Vagina (tissue), 2 donors: ENCODE measurements at regions not wholly inside any gene's neighbourhood (a gene's known extent, or its start where the extent isn't known, plus 50 kb on each side); places are given as distances from the start of the nearest gene placed in this dataset.

ENCODE experiments used
- CTCF ChIP-seq, 3 experiments: fragments of 450-650 bp in 2 of 3; fragments of 200-600 bp in 1 of 3; sonication (generic) in 1 of 3; IDR thresholded peaks; one replicate each; pipeline ENCODE4 v1.5.1; 2017 to 2019; ENCODE audit warnings: antibody characterized with exemption in 3 of 3, mild to moderate bottlenecking in 2 of 3, moderate library complexity in 2 of 3
- POLR2A ChIP-seq, 2 donors: fragments of 450-650 bp; IDR thresholded peaks; one replicate each; pipeline ENCODE4 v1.6.1; 2017; ENCODE audit warnings: antibody characterized with exemption in 2 of 2, mild to moderate bottlenecking in 2 of 2, moderate library complexity in 2 of 2

- no peak for TF ChIP-seq CTCF (IDR thresholded peaks at IDR 0.05)
- TF ChIP-seq POLR2A (IDR thresholded peaks at IDR 0.05), result no peak
Measured at GRCh38 chr7:83749495-83749894, 100.6 kb upstream of the SEMA3E start.
